ENCODE measurements at regions not wholly inside any gene's neighbourhood (a gene's known extent, or its start where the extent isn't known, plus 50 kb on each side); places are given as distances from the start of the nearest gene placed in this dataset.

DNA sequence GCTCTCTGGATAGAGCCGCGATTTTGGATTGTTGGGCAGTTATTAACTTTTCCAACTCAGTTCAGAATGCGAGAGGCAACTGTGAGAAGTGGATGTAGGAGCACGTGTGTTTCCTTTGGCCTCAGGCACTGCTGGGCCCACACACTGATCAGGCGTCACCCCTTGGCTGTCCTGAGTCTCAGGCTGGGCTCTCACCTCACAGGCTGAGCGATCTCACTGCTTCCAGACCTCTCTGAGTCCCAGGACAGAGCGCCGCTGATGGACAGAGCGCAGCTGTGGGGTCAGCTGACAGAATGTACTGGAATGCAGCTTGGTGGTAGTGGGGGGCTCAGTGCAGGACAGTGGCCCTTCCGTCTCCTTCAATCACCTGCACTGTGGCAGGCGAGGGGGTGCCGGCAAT is 516.2 kb downstream of the TBC1D22A start:
- no peak for DNase-seq

- DNase-seq = no peak
Observed at GRCh38 chr22:47277531-47277930, 515.1 kb downstream of the TBC1D22A start.

DNA sequence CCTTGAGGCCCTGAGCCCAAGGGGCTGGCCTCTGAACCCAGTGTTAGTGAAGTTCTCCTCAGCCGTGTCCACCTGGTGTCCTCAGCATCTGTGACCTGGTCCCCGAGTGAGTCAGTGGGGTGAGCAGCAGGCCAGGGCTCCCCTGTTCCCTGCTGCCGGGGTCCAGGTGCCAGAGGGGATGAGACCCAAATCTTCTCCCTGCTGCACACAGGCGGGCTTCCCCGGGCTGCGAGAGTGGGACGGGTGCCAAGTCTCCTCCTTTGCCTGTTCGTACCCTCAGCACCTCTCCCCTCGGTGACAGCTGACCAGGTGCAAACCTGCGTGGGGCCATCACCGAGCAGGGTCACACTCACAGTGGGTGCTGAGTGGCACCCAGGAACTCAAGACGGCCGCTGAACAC is 514.5 kb downstream of the TBC1D22A start:
- DNase-seq = no peak

GRCh38 chr22:47276450-47276820 is 514.0 kb downstream of the TBC1D22A start:
- no peak for DNase-seq

- DNase-seq = no peak
Observed at GRCh38 chr22:47275605-47276449, 513.4 kb downstream of the TBC1D22A start.

GRCh38 chr22:47274196-47274595 is 511.7 kb downstream of the TBC1D22A start:
- DNase-seq = no peak

- no peak for DNase-seq
Observed at GRCh38 chr22:47270463-47271135, 508.1 kb downstream of the TBC1D22A start.

DNA sequence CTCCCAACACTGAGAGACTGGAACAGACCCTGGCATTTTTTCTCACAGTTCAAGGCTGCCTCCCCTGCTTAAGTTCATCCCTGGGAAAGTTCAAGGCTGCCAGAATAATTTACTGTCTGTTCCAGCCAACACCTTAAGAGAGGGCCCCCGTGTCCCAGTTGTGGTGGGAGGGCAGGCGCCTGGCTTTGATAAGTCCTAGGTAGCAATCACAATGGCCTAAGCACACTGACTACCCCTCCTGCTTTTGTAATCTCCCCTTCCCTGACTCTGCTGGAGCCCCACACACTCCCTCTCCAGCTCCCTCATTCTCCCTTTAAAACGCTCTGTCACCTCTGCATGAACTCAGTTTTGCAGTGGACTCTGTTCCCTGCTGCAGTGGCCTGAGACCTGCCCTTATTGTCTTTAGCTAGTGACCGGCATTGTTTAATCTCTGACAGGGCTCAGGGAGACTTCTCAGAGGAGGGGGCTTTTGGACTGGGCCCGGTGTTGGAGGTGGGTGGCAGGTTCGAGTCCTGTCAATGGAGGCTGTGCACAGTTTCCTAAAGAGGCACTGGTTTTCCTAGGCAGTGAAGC is 507.2 kb downstream of the TBC1D22A start:
- DNase-seq = no peak

DNA sequence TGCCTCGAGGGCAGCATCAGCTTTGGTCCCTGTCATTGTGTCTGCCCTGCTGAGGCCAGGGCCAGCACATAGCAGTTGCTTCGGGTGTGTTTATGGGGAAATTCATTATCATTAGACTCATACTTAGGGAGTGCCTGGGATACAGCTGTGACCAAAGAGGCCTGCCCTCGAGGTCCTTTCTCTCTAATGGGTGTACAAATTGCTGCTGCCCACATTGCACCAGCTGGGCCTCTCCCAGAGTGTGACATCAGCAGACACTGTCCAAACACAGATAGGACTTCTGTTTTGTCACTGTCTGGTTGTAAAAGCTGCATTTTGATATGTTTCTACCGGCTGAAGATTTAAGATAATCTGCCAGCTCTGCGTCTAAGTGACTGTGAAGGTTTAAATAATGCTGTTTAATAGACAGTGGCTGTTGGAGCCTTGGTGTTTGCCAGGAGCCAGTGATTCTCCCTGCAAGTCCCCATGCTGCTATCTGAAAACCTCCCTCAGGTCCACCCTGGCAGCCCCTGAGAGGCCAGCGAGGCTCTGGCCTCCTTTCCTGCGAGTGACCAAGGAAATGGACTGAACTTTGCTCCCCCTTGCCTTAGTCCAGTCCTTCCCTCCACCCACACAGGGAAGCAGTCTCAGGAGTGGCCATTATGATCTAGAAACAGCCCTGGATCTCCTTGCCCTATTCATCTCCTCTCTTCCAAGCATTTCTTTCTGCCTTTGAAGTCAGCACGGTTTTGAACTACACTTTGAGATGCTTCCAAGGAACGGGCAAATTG is 505.2 kb downstream of the TBC1D22A start:
- no peak for DNase-seq

DNA sequence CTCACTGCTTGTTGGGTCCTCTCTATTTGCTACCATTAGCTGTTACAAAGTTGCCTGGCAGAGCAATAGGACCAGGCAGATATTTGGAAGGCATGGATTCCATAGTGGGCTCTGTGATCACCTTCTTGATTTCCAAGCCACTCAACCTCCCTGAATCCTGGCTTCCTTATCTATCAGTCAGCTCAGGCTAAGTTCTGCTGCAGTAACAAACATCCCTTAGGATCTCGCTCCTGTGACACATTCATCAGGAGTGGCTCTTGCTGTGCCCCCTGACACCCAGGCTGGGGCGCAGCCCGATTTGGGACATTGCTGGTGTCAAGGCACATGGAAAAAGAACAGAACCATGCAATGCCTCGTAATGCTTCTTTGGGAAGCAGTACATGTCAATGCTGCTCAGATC is 503.9 kb downstream of the TBC1D22A start:
- DNase-seq = no peak

GRCh38 chr22:47260551-47260950 is 498.1 kb downstream of the TBC1D22A start:
- no peak for DNase-seq

DNA sequence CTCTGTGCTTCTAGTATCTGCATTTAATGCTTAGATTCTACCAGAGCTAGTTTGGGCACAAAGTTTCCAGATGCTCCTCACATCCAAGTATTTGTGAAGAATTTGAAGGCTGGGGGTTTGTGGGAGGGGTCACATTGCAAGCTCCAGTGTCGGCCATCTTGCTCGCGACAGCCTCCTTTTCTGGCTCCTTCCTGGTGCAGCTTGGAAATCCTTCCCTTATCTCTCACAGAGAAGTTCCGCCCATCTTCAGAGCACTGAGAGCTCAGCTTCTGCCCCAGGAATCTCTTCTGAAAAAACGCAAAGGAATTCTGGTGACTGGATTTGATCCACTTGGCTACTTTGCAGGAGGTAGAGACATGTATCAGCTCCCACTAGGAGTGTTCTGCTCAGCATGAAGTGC is 497.5 kb downstream of the TBC1D22A start:
- no peak for DNase-seq

DNA sequence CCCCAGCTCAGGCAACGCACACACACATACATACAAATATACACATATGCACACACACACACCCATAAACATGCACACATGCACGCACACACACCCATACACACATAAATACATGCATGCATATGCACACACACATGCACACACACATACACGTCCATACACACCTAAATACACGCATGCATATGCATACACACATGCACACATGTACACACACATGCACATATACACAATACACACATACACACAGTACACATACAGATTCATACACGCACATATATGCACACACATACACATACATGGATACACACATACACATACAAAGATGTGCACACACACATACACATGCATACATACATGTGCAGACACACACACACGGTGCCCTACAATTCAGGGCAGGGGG is 496.6 kb downstream of the TBC1D22A start:
- no peak for DNase-seq

DNA sequence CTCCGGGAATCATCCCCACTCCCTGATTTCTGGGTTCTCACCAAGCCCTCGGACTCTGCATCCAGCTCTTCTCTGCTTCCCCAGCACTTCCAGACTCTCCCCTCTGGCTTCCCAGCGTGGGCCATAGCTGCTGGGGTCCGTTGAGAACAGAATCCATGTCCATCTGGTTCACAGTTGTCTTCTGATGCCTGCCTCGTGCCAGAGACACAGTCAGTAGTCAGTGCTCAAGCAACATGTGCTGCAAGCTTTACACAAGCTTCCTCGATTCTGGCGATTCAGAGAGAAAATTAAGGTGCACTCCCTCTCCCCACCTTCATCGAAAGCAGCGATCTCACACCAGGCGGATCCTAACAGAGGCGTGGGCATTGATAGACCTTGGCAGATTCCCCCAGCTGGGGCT is 495.5 kb downstream of the TBC1D22A start:
- DNase-seq = no peak

DNA sequence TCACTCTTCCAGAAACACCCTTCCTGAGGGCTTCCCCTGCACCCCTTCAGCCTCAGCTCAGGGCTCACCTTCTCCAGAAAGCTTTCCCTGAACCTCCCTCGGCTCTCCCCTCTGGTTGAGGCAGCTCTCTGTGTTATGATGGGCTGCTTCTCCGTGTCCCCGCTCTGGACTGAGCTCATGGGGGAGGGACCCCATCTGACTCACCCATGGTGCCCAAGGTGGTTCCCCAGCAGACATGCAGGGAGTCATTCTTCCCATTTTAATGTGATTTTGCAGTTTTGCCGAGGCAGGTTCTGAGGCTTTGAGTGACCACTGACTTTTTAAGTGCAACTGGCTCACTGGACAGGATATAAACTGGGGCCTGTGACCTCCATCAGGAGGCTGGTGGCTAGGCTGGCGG is 495.1 kb downstream of the TBC1D22A start:
- no peak for DNase-seq

- DNase-seq = no peak
Observed at GRCh38 chr22:47251911-47252310, 489.5 kb downstream of the TBC1D22A start.

DNA sequence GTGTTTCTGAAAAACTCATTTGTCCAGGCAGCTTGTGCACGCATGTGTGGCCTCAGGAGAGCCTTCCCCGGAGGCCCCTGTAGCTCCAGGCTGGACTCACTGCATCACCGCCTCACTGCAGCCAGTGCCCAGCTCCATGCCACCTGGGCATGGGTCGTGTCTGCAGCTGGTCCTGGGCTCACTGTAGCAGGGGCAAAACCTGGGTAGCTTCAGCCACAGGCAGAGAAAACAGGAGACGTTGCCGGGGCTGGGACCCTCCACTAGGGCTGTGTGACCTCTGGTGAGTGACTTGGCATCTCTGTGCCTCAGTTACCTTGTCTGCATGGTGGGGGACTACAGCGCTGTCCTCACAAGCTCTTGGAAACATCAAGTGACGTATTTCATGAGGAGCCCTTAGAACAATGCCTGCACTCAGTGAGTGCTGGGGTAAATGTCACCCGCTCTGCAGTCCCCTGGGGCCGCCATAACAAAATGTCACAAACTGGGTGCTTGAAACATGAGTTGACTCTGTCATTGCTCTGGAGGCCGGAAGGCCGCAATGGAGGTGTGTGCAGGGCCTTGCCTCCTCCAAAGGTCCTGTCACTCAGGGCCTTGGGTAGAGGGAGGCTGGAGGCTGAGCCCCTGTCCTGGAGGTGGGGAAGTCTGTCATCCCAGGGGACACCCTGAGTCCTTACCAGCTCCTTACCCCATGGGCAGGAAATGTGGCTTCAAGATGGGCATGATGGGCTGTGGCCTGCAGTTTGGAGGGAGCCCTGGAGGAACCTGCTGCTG is 488.7 kb downstream of the TBC1D22A start:
- no peak for DNase-seq

DNA sequence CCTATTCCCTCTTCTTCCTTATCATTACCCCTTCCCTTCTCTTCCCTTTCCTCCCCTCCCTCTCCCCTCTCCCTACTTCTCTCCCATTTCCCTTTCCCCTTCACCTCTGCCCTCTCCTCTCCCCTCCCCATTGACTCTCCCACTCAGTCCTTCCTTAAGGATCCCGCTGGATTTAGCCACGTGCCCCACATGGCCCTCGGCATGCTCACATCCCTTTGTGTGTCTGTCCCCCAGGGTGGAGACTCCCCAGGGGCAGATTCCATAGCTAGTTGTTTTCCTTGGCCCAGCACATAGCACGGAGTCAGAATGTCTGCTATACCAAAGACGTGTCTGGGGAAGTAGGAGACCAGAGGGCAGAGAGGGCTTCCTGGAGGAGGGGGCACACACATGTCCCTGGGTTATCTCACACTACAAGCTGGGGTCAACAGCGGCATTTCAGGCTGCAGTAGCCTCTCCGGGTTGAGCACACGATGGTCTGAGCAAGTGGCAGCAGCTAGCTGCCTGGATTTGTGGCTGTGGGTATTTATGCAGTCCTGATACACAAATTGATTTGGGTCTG is 487.0 kb downstream of the TBC1D22A start:
- no peak for DNase-seq

GRCh38 chr22:47248925-47249324 is 486.5 kb downstream of the TBC1D22A start:
- no peak for DNase-seq

- DNase-seq = no peak
Observed at GRCh38 chr22:47247579-47248240, 485.3 kb downstream of the TBC1D22A start.

DNA sequence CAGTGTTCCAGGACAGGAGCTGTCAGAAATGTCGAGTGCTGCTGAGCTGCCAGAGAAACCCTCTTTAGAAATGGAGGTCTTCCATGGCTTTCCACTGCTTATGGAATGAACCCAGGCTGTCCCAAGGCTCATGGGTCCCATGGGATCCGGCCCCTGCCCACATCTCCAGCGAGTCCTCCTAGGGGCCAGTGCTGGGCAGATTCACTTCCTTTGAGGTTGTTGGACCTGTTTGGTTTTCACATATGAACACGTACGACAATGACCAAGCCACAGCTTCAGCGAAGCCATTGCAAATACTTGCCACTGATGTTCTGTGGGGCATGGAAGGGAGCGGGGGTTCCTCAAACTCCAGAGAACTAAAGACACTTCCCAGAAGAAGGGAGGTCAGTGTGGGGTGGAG is 483.3 kb downstream of the TBC1D22A start:
- DNase-seq = no peak

DNA sequence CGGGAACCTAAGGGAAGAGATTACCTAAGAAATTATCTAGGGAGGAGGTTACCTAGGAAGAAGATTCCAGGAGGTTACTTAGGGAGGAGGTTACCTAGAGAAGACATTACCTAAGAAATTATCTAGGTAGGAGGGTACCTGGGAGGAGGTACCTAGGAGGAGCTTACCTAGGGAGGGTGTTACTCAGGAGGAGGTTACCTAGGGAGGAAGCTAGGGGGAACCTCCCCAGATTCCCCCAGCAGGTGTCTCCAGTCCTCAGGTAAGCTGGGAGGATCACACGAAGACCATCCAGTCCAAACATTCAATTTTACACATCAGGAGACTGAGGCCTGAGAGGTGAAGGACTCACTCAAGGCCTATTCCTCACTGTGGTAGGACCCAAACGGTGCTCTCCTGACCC is 482.8 kb downstream of the TBC1D22A start:
- no peak for DNase-seq
